ENCODE measurements at regions not wholly inside any gene's neighbourhood (a gene's known extent, or its start where the extent isn't known, plus 50 kb on each side); places are given as distances from the start of the nearest gene placed in this dataset.

GRCh38 chr13:44191103-44191502 lies 182.5 kb upstream of the SERP2 start:
- Histone ChIP-seq H3K9me3 (no peaks in the 10 kb centered on the region), H3K36me3 (no peaks in the 10 kb centered on the region), H3K27me3 (no peaks in the 10 kb centered on the region), H3K4me1 (ENCODE audit: control insufficient read depth in 1 of 2, insufficient read depth in 1 of 2, low read depth in 1 of 2, low read length in 1 of 2) (no peaks in the 10 kb centered on the region), H3K4me3 (ENCODE audit: low read depth in 1 of 2, low read length in 1 of 2) (no peak overlapping the region), H3K27ac (no peak overlapping the region)
- TF ChIP-seq CTCF (IDR thresholded peaks at IDR 0.05): no peak

DNA sequence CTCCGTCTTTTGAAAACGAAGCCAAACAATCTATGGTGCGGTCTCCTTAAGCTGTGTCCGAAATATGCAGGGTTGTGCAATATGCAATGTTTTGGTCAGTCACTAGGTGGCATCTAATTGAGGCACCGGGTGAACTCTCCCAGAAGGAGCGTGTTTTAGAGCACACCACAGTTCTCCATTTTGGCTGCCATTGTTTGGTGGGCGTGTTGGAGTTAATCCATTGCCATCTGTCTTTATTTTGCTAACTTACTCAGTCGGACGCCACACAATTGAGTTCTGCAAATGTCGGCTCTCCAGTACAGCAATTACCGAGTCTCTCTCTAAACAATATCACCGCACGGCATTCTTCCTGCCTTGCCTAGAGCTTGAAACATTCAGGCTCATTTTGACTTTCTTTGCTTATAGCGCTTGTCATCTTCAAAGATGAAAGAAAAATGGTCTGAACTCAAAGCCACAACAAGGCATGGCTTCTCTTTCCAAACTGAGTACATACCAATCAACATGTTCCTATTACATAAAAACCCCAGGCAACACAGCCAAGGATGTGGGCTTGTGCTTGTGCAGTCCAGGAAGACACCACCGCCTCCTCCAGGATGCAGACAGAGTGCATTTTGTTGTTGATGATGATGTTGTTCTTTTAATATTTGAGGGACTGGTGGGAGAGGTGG lies 182.0 kb upstream of the SERP2 start:
- TF ChIP-seq CTCF (IDR thresholded peaks at IDR 0.05): no peak
- Histone ChIP-seq H3K27me3 (no peaks in the 10 kb centered on the region), H3K4me3 (ENCODE audit: low read depth in 1 of 2, low read length in 1 of 2) (no peak overlapping the region), H3K4me1 (ENCODE audit: control insufficient read depth in 1 of 2, insufficient read depth in 1 of 2, low read depth in 1 of 2, low read length in 1 of 2) (no peaks in the 10 kb centered on the region), H3K27ac (no peak overlapping the region), H3K9me3 (no peaks in the 10 kb centered on the region), H3K36me3 (no peaks in the 10 kb centered on the region)

DNA sequence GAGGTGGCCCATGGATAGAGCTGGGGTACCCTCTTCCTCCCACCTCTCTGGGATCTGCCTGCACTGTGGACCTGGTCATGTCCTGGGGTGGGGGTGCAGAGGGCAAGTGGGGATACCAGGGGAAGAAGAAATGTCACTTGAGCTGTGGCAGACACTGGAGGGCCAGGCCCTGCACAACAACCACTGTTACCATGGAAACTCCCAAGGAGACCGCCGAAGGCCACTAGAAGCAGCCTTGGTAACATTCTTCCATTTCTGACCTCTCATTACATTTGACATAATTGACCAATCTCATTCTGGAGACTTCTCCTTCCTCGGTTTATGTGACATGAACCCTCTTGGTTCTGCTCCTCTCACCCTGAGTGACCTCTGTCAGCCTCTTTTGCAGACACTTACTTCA lies 179.9 kb upstream of the SERP2 start:
- no peak overlapping the region for H3K27ac ChIP-seq
- no peak for TF ChIP-seq CTCF (IDR thresholded peaks at IDR 0.05)

DNA sequence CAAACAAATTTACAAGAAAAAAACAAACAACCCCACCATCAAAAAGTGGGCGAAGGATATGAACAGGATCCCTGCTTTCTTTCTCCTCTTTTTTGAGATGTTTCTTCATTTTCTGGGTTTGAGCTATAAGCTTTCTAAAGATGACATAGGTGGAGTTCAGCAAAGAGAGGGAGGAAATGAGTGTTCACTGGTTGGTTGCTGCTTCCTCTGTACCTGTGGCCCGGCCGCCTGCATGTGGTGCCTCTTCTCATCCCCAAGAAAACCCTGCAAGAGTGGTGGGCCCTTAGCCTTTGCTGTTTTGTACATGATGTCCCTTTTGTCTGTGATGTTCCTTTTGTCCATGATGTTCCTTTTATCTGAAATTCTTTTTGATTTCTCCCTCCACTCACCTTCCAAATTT lies 178.4 kb upstream of the SERP2 start:
- Histone ChIP-seq H3K4me1 (ENCODE audit: control insufficient read depth in 1 of 2, insufficient read depth in 1 of 2, low read depth in 1 of 2, low read length in 1 of 2) (no peaks in the 10 kb centered on the region), H3K9me3 (no peaks in the 10 kb centered on the region), H3K36me3 (no peaks in the 10 kb centered on the region), H3K27me3 (no peaks in the 10 kb centered on the region), H3K27ac (no peak overlapping the region), H3K4me3 (ENCODE audit: low read depth in 1 of 2, low read length in 1 of 2) (no peak overlapping the region)
- no peak for TF ChIP-seq CTCF (IDR thresholded peaks at IDR 0.05)

More for the DNA sequence above, 179.9 kb upstream of the SERP2 start:
- H3K4me1 ChIP-seq (ENCODE audit: control insufficient read depth in 1 of 2, insufficient read depth in 1 of 2, low read depth in 1 of 2, low read length in 1 of 2): no peaks in the 10 kb centered on the region
- no peaks in the 10 kb centered on the region for H3K36me3 ChIP-seq
- H3K9me3 ChIP-seq: no peaks in the 10 kb centered on the region
- H3K27me3 ChIP-seq: no peaks in the 10 kb centered on the region
- no peak overlapping the region for H3K4me3 ChIP-seq (ENCODE audit: low read depth in 1 of 2, low read length in 1 of 2)

DNA sequence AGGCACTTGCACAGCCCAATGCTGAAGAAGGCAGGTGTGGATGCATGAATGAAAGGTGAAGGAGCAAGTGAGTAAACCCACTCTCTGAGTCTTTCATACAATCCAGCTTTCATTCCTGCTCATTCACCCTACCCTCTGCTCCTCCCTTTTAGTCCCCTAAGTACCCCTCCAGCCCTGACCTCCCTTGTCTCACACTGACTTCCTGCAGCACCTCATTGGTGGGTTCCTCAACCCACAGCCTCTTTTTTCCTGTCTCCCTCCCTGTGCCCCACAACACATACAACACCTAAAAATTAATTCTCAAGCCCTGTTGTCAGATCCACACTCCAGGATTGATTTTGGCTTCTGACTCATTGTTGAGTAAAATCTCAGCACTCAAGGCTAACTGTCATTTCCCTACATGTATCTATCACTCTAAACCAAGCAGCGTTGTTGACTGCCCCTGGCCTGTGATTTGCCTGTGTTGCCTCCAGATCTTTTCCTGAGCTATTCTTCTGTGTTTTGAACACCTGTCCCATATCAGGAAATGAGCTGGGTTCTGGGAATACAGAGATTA lies 177.3 kb upstream of the SERP2 start:
- H3K9me3 ChIP-seq: no peaks in the 10 kb centered on the region

More for the DNA sequence above, 177.3 kb upstream of the SERP2 start:
- Histone ChIP-seq H3K27me3 (no peaks in the 10 kb centered on the region), H3K4me1 (ENCODE audit: control insufficient read depth in 1 of 2, insufficient read depth in 1 of 2, low read depth in 1 of 2, low read length in 1 of 2) (no peaks in the 10 kb centered on the region), H3K27ac (no peak overlapping the region), H3K36me3 (no peaks in the 10 kb centered on the region), H3K4me3 (ENCODE audit: low read depth in 1 of 2, low read length in 1 of 2) (no peak overlapping the region)
- no peak for TF ChIP-seq CTCF (IDR thresholded peaks at IDR 0.05)

Measured in neutrophil (primary cell).